Pancreas (tissue), 10 donors: ENCODE measurements at regions not wholly inside any gene's neighbourhood (a gene's known extent, or its start where the extent isn't known, plus 50 kb on each side); places are given as distances from the start of the nearest gene placed in this dataset.

ENCODE experiments used
- ATAC-seq, 4 donors: fragments of 200-7000 bp; cut with Tn5 transposase; one replicate each; pipeline versions ENCODE4 v1.8.0 to v1.9.1; 2020; ENCODE audit warnings: mild to moderate bottlenecking in 4 of 4, moderate library complexity in 4 of 4
- DNase-seq, 6 donors: peaks; one replicate each; pipeline ENCODE4 v3.0.0-alpha.2; 2020
- FAIRE-seq: peaks from 2 replicates; lab custom pipeline; 2012; peaks lifted over from hg19 to GRCh38; lab: Jason Lieb, UNC
- H3K27ac ChIP-seq, 4 donors: fragments of 200-600 bp; sonication (generic); 1 replicate in 3 of 4; 2 replicates in 1 of 4; pipeline versions ENCODE4 v1.5.0 to v1.8.0; 2020
- H3K27me3 ChIP-seq, 4 donors: fragments of 200-600 bp; one replicate each; pipeline ENCODE4 v1.8.0; 2021
- H3K36me3 ChIP-seq, 3 donors: fragments of 200-600 bp; sonication (generic) in 1 of 3; one replicate each; pipeline versions ENCODE4 v1.5.0 to v1.8.0; 2020 to 2021
- H3K4me1 ChIP-seq, 3 donors: fragments of 200-600 bp; one replicate each; pipeline ENCODE4 v1.8.0; 2021
- H3K4me3 ChIP-seq, 4 donors: fragments of 200-600 bp; sonication (generic) in 2 of 4; one replicate each; pipeline versions ENCODE4 v1.5.0 to v1.8.0; 2020 to 2021
- H3K9me3 ChIP-seq, 4 donors: fragments of 200-600 bp; one replicate each; pipeline ENCODE4 v1.8.0; 2021
- WGBS, 2 donors: extraction: QIAGEN DNeasy Blood & Tissue Kit; methylation state at CpG; one replicate each; pipeline ENCODE4 v1.1.7; 2013; 5-methylcytosine and 5-hydroxymethylcytosine counted together
- intact Hi-C, 3 donors: fragments of 100-400 bp; cut with DNase I; formaldehyde crosslinking; loops; one replicate each; pipeline versions ENCODE4 v1.11.1 to v1.14.2; 2022
- TF ChIP-seq, protein P1 (sequence below), 4 donors: fragments of 200-600 bp; sonication (generic) in 3 of 4; IDR thresholded peaks; one replicate each; pipeline versions ENCODE4 v1.5.0 to v1.8.0; 2021; ENCODE audit warnings: antibody characterized with exemption in 4 of 4
- donor health status: healthy with polysubstance abuse.
- donor health status: DM: no; HTN: no; CAD: no; lungs with moderate emphysema.
- donor health status: DM: no; HTN: no; CAD: no.
- donor health status: control.
- donor health status: control.
- donor health status: Bipolar disorder and iron deficiency.
- donor health status: DM: yes; HTN: yes; CAD: no.
- donor health status: DM: no; HTN: no; CAD: no.
- donor health status: DM: no; HTN: no; CAD: no.
- donor health status: DM: yes; HTN: yes; CAD: no.

GRCh38 chr16:59201160-59201559 lies 467.0 kb upstream of the GOT2 start:
- Histone ChIP-seq H3K4me3 (no peak overlapping the region), H3K9me3 (no peaks in the 10 kb centered on the region), H3K4me1 (no peaks in the 10 kb centered on the region), H3K36me3 (no peaks in the 10 kb centered on the region), H3K27me3 (no peaks in the 10 kb centered on the region), H3K27ac (no peak overlapping the region)
- DNase-seq = no peak
- TF ChIP-seq, protein P1, sequence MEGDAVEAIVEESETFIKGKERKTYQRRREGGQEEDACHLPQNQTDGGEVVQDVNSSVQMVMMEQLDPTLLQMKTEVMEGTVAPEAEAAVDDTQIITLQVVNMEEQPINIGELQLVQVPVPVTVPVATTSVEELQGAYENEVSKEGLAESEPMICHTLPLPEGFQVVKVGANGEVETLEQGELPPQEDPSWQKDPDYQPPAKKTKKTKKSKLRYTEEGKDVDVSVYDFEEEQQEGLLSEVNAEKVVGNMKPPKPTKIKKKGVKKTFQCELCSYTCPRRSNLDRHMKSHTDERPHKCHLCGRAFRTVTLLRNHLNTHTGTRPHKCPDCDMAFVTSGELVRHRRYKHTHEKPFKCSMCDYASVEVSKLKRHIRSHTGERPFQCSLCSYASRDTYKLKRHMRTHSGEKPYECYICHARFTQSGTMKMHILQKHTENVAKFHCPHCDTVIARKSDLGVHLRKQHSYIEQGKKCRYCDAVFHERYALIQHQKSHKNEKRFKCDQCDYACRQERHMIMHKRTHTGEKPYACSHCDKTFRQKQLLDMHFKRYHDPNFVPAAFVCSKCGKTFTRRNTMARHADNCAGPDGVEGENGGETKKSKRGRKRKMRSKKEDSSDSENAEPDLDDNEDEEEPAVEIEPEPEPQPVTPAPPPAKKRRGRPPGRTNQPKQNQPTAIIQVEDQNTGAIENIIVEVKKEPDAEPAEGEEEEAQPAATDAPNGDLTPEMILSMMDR (IDR thresholded peaks at IDR 0.05) = no peak
- ATAC-seq = no peak
- 7 to 22% methylated on average over 2 of the region's 2 CpGs for WGBS, 2 donors
- intact Hi-C loops = no loop called here
- no peak for FAIRE-seq

- Histone ChIP-seq H3K4me1 (no peaks in the 10 kb centered on the region), H3K27me3 (no peaks in the 10 kb centered on the region), H3K36me3 (no peaks in the 10 kb centered on the region), H3K27ac (no peak overlapping the region), H3K9me3 (no peaks in the 10 kb centered on the region), H3K4me3 (no peak overlapping the region)
- WGBS, 2 donors = 23 to 32% methylated on average over 3 of the region's 3 CpGs
- ATAC-seq (no peak), DNase-seq (no peak), FAIRE-seq (no peak)
- TF ChIP-seq, protein P1 (IDR thresholded peaks at IDR 0.05) = no peak
- intact Hi-C loops = no loop called here
Measured at GRCh38 chr16:59198487-59198886, 464.4 kb upstream of the GOT2 start.

DNA sequence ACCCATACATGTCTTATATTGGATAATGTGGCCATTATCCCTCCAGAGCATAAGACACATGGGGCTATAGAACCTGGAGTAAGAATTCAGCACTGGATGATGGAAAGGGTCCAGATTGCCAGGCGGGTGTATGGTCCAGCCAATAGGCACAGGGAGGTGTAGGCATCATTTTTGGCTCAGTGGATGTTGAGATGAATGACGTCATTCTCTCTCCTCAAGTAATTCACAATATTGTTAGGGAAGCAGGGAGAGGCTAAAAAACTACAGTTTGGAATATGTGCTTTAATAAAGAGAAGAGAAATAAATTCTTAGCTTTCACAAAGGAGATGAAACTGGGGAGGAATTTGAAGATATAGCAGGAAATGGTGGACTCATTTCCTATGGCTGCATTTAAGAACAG lies 461.1 kb upstream of the GOT2 start:
- no peaks in the 10 kb centered on the region for H3K27me3 ChIP-seq
- intact Hi-C loops = no loop called here
- H3K4me3 ChIP-seq = no peak overlapping the region
- no peak for FAIRE-seq
- no peaks in the 10 kb centered on the region for H3K9me3 ChIP-seq
- no peaks in the 10 kb centered on the region for H3K36me3 ChIP-seq
- WGBS, 2 donors = 45 to 57% methylated on average over 2 of the region's 2 CpGs
- ATAC-seq = no peak
- no peaks in the 10 kb centered on the region for H3K4me1 ChIP-seq
- no peak overlapping the region for H3K27ac ChIP-seq
- no peak for DNase-seq
- TF ChIP-seq, protein P1 (IDR thresholded peaks at IDR 0.05) = no peak

DNA sequence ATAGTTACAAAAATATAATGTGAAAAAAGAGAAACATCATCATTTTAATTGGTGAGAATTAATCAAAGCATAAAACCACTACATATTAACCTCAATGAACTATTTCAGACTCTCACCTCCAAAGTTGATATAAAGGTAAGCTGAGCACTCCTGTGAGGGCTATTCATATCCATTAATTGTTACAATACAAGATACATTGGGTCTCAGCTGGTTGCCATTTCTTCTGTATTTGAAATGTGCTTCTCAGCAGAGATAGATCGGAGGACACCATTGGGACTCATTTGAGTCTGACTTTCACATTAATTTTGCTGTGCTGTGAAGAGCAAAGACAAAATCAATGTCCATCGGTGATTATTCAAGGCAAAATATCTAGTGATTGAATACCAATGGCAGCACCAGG lies 459.5 kb upstream of the GOT2 start:
- no peak for FAIRE-seq
- intact Hi-C loops = no loop called here
- no peak overlapping the region for H3K27ac ChIP-seq

GRCh38 chr16:59192551-59193199 lies 458.6 kb upstream of the GOT2 start:
- no peak overlapping the region for H3K27ac ChIP-seq
- no peaks in the 10 kb centered on the region for H3K9me3 ChIP-seq
- TF ChIP-seq, protein P1 (IDR thresholded peaks at IDR 0.05) = no peak
- DNase-seq = no peak
- ATAC-seq = peak in 1 of 4 donors; percentile 31
- no peaks in the 10 kb centered on the region for H3K27me3 ChIP-seq
- intact Hi-C loops = no loop called here
- no peak overlapping the region for H3K4me3 ChIP-seq
- no peak for FAIRE-seq
- no peaks in the 10 kb centered on the region for H3K4me1 ChIP-seq
- H3K36me3 ChIP-seq = no peaks in the 10 kb centered on the region
- 27 to 39% methylated on average over 6 of the region's 6 CpGs for WGBS, 2 donors

More for the DNA sequence above, 459.5 kb upstream of the GOT2 start:
- Histone ChIP-seq H3K27me3 (no peaks in the 10 kb centered on the region), H3K9me3 (no peaks in the 10 kb centered on the region), H3K4me3 (no peak overlapping the region), H3K36me3 (no peaks in the 10 kb centered on the region), H3K4me1 (no peaks in the 10 kb centered on the region)
- TF ChIP-seq, protein P1 (IDR thresholded peaks at IDR 0.05) = no peak
- DNase-seq = no peak
- 65 to 75% methylated on average over 2 of the region's 2 CpGs for WGBS, 2 donors
- ATAC-seq = no peak
